Tibial artery (tissue), 4 donors: ENCODE measurements at regions not wholly inside any gene's neighbourhood (a gene's known extent, or its start where the extent isn't known, plus 50 kb on each side); places are given as distances from the start of the nearest gene placed in this dataset.
A peak's percentile ranks its signal among the peaks of the same experiment; 100 is the strongest.

Experiments used
- DNase-seq, 2 donors: peaks; one replicate each; pipeline ENCODE4 v3.0.0-alpha.2; 2019
- H3K27ac ChIP-seq, 2 donors: fragments of 200-600 bp; sonication (generic) in 1 of 2; 1 replicate in 1 of 2; 2 replicates in 1 of 2; pipeline ENCODE4 v1.5.1; 2018 to 2019; ENCODE audit warnings: mild to moderate bottlenecking in 1 of 2
- H3K27me3 ChIP-seq, 2 donors: fragments of 200-600 bp; sonication (generic) in 1 of 2; one replicate each; pipeline versions ENCODE4 v1.5.1 to v1.6.0; 2016 to 2019
- H3K36me3 ChIP-seq, 3 donors: fragments of 200-600 bp; sonication (generic) in 2 of 3; one replicate each; pipeline ENCODE4 v1.5.1; 2016 to 2019; ENCODE audit warnings: mild to moderate bottlenecking in 2 of 3
- H3K4me1 ChIP-seq, 4 donors: fragments of 200-600 bp; sonication (generic) in 2 of 4; 1 replicate in 3 of 4; 2 replicates in 1 of 4; pipeline ENCODE4 v1.5.1; 2016 to 2019
- H3K4me3 ChIP-seq, 2 donors: fragments of 200-600 bp; sonication (generic) in 1 of 2; 1 replicate in 1 of 2; 2 replicates in 1 of 2; pipeline ENCODE4 v1.5.1; 2018 to 2019; ENCODE audit warnings: mild to moderate bottlenecking in 2 of 2
- H3K9me3 ChIP-seq, 3 donors: fragments of 200-600 bp; sonication (generic) in 1 of 3; one replicate each; pipeline ENCODE4 v1.5.1; 2016 to 2019
- intact Hi-C: fragments of 100-400 bp; cut with DNase I; formaldehyde crosslinking; loops from one replicate; pipeline ENCODE4 v1.15.0; 2023; ENCODE audit warnings: low total_unique reads
- TF ChIP-seq, protein P1 (sequence below), 2 experiments: fragments of 200-600 bp in 1 of 2; fragments of 450-650 bp in 1 of 2; IDR thresholded peaks; one replicate each; pipeline ENCODE4 v1.5.1; 2017 to 2019; ENCODE audit warnings: antibody characterized with exemption in 2 of 2, mild to moderate bottlenecking in 1 of 2, moderate library complexity in 1 of 2

- TF ChIP-seq, protein P1, sequence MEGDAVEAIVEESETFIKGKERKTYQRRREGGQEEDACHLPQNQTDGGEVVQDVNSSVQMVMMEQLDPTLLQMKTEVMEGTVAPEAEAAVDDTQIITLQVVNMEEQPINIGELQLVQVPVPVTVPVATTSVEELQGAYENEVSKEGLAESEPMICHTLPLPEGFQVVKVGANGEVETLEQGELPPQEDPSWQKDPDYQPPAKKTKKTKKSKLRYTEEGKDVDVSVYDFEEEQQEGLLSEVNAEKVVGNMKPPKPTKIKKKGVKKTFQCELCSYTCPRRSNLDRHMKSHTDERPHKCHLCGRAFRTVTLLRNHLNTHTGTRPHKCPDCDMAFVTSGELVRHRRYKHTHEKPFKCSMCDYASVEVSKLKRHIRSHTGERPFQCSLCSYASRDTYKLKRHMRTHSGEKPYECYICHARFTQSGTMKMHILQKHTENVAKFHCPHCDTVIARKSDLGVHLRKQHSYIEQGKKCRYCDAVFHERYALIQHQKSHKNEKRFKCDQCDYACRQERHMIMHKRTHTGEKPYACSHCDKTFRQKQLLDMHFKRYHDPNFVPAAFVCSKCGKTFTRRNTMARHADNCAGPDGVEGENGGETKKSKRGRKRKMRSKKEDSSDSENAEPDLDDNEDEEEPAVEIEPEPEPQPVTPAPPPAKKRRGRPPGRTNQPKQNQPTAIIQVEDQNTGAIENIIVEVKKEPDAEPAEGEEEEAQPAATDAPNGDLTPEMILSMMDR (IDR thresholded peaks at IDR 0.05): no peak
- Histone ChIP-seq H3K9me3 (no peaks in the 10 kb centered on the region), H3K27me3 (no peaks in the 10 kb centered on the region), H3K4me3 (no peak overlapping the region), H3K4me1 (no peaks in the 10 kb centered on the region), H3K36me3 (no peaks in the 10 kb centered on the region), H3K27ac (no peak overlapping the region)
- no peak for DNase-seq
- intact Hi-C loops: no loop called here
These were observed 472.5 kb downstream of the ADAMTS20 start for GRCh38 chr12:43079476-43079875.

GRCh38 chr12:43078976-43079375 is 473.0 kb downstream of the ADAMTS20 start:
- TF ChIP-seq, protein P1 (IDR thresholded peaks at IDR 0.05): no peak
- intact Hi-C loops: no loop called here
- no peaks in the 10 kb centered on the region for H3K4me1 ChIP-seq
- H3K27ac ChIP-seq: no peak overlapping the region
- no peak overlapping the region for H3K4me3 ChIP-seq
- H3K9me3 ChIP-seq: no peaks in the 10 kb centered on the region
- no peak for DNase-seq
- no peaks in the 10 kb centered on the region for H3K36me3 ChIP-seq
- H3K27me3 ChIP-seq: no peaks in the 10 kb centered on the region

- intact Hi-C loops: no loop called here
- Histone ChIP-seq H3K36me3 (no peaks in the 10 kb centered on the region), H3K27ac (no peak overlapping the region), H3K4me3 (no peak overlapping the region), H3K9me3 (no peaks in the 10 kb centered on the region), H3K27me3 (no peaks in the 10 kb centered on the region), H3K4me1 (no peaks in the 10 kb centered on the region)
- TF ChIP-seq, protein P1 (IDR thresholded peaks at IDR 0.05): no peak
- no peak for DNase-seq
These were observed 479.6 kb downstream of the ADAMTS20 start for GRCh38 chr12:43072431-43072830.

DNA sequence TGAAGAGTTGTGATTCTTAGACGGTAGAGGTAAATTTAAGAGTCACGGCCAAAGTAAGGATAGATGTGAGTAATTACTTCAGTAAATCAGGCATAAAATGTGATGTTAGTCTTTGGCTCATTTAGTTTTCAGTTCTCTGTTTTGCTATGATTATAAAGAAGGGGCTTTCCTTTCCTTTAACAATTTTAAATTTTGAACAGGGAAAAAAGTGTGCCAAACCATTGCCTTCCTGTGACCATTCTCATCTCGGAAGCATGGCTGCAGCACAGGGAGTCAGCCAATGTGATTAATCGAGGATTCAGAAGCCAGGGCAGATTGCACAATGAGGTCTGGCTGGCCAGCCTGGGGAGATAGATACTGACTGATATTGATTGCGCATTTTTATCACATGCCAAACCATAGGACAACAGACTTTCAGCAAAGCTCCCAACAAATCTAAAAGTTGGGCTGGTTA is 480.2 kb upstream of the PRICKLE1 start:
- peak in 1 of 2 donors; percentile 69 for DNase-seq
- no peaks in the 10 kb centered on the region for H3K36me3 ChIP-seq
- no peak overlapping the region for H3K27ac ChIP-seq
- no peaks in the 10 kb centered on the region for H3K9me3 ChIP-seq
- no peak overlapping the region for H3K4me3 ChIP-seq
- intact Hi-C loops: no loop called here
- TF ChIP-seq, protein P1 (IDR thresholded peaks at IDR 0.05): no peak
- no peaks in the 10 kb centered on the region for H3K27me3 ChIP-seq
- H3K4me1 ChIP-seq: no peaks in the 10 kb centered on the region

DNA sequence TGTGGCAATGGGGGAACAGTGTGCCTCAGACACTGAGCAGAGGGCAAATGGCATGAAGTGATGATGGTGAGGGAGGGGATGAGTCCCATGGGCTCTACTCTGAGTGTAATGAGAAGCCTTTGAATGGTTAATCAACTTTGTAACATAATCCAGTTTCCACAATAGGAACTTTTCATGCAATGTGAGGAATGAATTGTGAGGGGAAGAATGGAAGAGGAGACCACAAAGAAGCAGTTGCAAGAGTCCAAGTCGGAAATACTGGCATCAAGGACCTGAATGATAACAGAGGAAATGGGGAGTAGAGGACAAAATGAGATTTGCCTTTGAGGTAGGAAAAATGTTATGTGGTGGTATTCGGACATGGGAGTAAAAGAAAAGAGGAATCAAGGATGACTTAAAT is 476.9 kb upstream of the PRICKLE1 start:
- intact Hi-C loops: no loop called here
- Histone ChIP-seq H3K9me3 (no peaks in the 10 kb centered on the region), H3K36me3 (no peaks in the 10 kb centered on the region), H3K4me3 (no peak overlapping the region), H3K27ac (no peak overlapping the region), H3K4me1 (no peaks in the 10 kb centered on the region), H3K27me3 (no peaks in the 10 kb centered on the region)
- no peak for DNase-seq
- TF ChIP-seq, protein P1 (IDR thresholded peaks at IDR 0.05): no peak

GRCh38 chr12:43063650-43064049 is 474.1 kb upstream of the PRICKLE1 start:
- Histone ChIP-seq H3K27me3 (no peaks in the 10 kb centered on the region), H3K4me3 (no peak overlapping the region), H3K9me3 (no peaks in the 10 kb centered on the region), H3K27ac (no peak overlapping the region), H3K4me1 (no peaks in the 10 kb centered on the region), H3K36me3 (no peaks in the 10 kb centered on the region)
- peak in 1 of 2 donors; percentile 25 for DNase-seq
- intact Hi-C loops: no loop called here
- TF ChIP-seq, protein P1 (IDR thresholded peaks at IDR 0.05): no peak
